NCI-H526 treated with DMSO at 0.1 percent for 48 hours (cell line): ENCODE measurements at regions not wholly inside any gene's neighbourhood (a gene's known extent, or its start where the extent isn't known, plus 50 kb on each side); places are given as distances from the start of the nearest gene placed in this dataset.
"Not testable (repeated sequence)": the region's sequence is repeated elsewhere in the genome, so short reads cannot be mapped to it uniquely, and the experiment has no call there.

Experiments used
- DNase-seq: peaks from one replicate; lab custom pipeline; 2025; lab: John Stamatoyannopoulos, UW

GRCh38 chr22:47351836-47352579, 589.6 kb downstream of the TBC1D22A start:
- DNase-seq, result no peak

GRCh38 chr22:47346287-47346686, 583.8 kb downstream of the TBC1D22A start:
- DNase-seq, result not testable (repeated sequence)

- DNase-seq, result no peak
Observed at GRCh38 chr22:47345025-47345424, 582.6 kb downstream of the TBC1D22A start.

- DNase-seq, result no peak
Observed at GRCh38 chr22:47344414-47344813, 582.0 kb downstream of the TBC1D22A start.

- no peak for DNase-seq
Observed at GRCh38 chr22:47343611-47344010, 581.2 kb downstream of the TBC1D22A start.

- no peak for DNase-seq
Observed at GRCh38 chr22:47342446-47342845, 580.0 kb downstream of the TBC1D22A start.

GRCh38 chr22:47341464-47341863, 579.0 kb downstream of the TBC1D22A start:
- no peak for DNase-seq

- DNase-seq, result no peak
Observed at GRCh38 chr22:47340851-47341436, 578.5 kb downstream of the TBC1D22A start.

GRCh38 chr22:47337161-47337621, 574.7 kb downstream of the TBC1D22A start:
- no peak for DNase-seq

- DNase-seq, result no peak
Observed at GRCh38 chr22:47335958-47336357, 573.5 kb downstream of the TBC1D22A start.

GRCh38 chr22:47335460-47335859, 573.0 kb downstream of the TBC1D22A start:
- no peak for DNase-seq

GRCh38 chr22:47334601-47335000, 572.2 kb downstream of the TBC1D22A start:
- DNase-seq, result no peak

GRCh38 chr22:47333625-47334024, 571.2 kb downstream of the TBC1D22A start:
- no peak for DNase-seq

GRCh38 chr22:47332246-47332980, 570.0 kb downstream of the TBC1D22A start:
- DNase-seq, result no peak

GRCh38 chr22:47331750-47332149, 569.3 kb downstream of the TBC1D22A start:
- DNase-seq, result no peak

GRCh38 chr22:47329727-47330650, 567.5 kb downstream of the TBC1D22A start:
- DNase-seq, result no peak

- DNase-seq, result no peak
Observed at GRCh38 chr22:47328550-47329243, 566.2 kb downstream of the TBC1D22A start.

- no peak for DNase-seq
Observed at GRCh38 chr22:47327241-47327640, 564.8 kb downstream of the TBC1D22A start.

- DNase-seq, result no peak
Observed at GRCh38 chr22:47325249-47325648, 562.8 kb downstream of the TBC1D22A start.

- no peak for DNase-seq
Observed at GRCh38 chr22:47324435-47324990, 562.1 kb downstream of the TBC1D22A start.

GRCh38 chr22:47323518-47323917, 561.1 kb downstream of the TBC1D22A start:
- no peak for DNase-seq
